ENCODE measurements at regions not wholly inside any gene's neighbourhood (a gene's known extent, or its start where the extent isn't known, plus 50 kb on each side); places are given as distances from the start of the nearest gene placed in this dataset.
"Not testable (repeated sequence)": the region's sequence is repeated elsewhere in the genome, so short reads cannot be mapped to it uniquely, and the experiment has no call there.

DNA sequence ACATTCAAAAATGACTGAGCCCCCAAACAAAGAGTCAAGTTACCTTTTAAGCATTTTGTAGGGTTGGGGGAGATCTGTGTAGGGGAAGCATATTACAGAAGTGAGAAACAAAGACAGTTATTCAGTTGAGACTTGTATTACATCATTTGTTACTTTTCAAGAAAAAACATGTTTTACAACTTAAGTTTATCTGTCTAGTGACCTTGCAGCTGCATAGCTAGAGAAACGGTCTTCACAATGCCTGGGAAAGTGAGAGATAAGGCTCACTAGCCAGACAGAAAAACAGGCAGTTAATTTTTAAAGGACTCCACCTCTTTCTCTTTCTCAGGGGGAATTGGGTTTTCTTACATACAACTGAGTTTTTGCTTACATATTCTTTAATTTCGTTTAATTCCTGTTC is 105.1 kb downstream of the ALG10 start:
- not testable (repeated sequence) for TF ChIP-seq POLR2A, EP300 (IDR thresholded peaks at IDR 0.05)
